ENCODE measurements at regions not wholly inside any gene's neighbourhood (a gene's known extent, or its start where the extent isn't known, plus 50 kb on each side); places are given as distances from the start of the nearest gene placed in this dataset.

DNA sequence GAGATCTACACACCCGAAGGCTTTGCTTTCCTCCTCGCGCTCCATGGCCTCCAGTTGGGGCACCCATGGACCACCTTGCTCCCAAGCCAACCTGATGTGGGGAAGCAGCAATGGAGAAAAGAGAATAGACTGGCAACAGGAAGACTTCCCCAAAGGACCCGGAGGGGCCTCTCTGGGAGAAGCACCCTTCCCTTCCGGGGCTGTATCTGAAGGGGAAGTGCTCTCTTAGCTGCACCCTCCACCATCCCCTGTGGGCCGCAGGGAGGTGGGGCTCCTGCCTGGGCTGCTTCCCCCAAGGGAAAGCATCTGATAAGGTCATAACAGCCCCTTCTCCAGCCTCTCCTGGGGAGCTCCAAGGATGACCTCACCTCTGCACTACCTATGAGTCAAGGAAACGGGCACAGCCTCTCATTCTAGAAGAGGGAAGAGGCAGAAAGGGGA, 100.2 kb downstream of the RIPK4 start:
- no peaks in the 10 kb centered on the region for H3K36me3 ChIP-seq (ENCODE audit: insufficient read depth, low read length)
- no peaks in the 10 kb centered on the region for H3K9me3 ChIP-seq (ENCODE audit: control insufficient read depth, insufficient read depth, low read length)
- peaks cover 7% of the 10 kb centered on the region; the same call in 1 of the 2 replicates for H3K4me1 ChIP-seq (ENCODE audit: insufficient read depth, low read length)
- no peak overlapping the region for H3K9ac ChIP-seq (ENCODE audit: low read depth, low read length)

GRCh38 chr21:41665766-41666595, 100.9 kb downstream of the RIPK4 start:
- no peak overlapping the region for H3K9ac ChIP-seq (ENCODE audit: low read depth, low read length)
- H3K9me3 ChIP-seq (ENCODE audit: control insufficient read depth, insufficient read depth, low read length) = no peaks in the 10 kb centered on the region
- H3K4me1 ChIP-seq (ENCODE audit: insufficient read depth, low read length) = peaks cover 7% of the 10 kb centered on the region; the same call in 1 of the 2 replicates
- H3K36me3 ChIP-seq (ENCODE audit: insufficient read depth, low read length) = no peaks in the 10 kb centered on the region

GRCh38 chr21:41664881-41665765, 101.7 kb downstream of the RIPK4 start:
- Histone ChIP-seq H3K9ac (ENCODE audit: low read depth, low read length) (no peak overlapping the region), H3K9me3 (ENCODE audit: control insufficient read depth, insufficient read depth, low read length) (no peaks in the 10 kb centered on the region), H3K36me3 (ENCODE audit: insufficient read depth, low read length) (no peaks in the 10 kb centered on the region), H3K4me1 (ENCODE audit: insufficient read depth, low read length) (peaks cover 7% of the 10 kb centered on the region; the same call in 1 of the 2 replicates)

- Histone ChIP-seq H3K9ac (ENCODE audit: low read depth, low read length) (no peak overlapping the region), H3K36me3 (ENCODE audit: insufficient read depth, low read length) (no peaks in the 10 kb centered on the region), H3K9me3 (ENCODE audit: control insufficient read depth, insufficient read depth, low read length) (no peaks in the 10 kb centered on the region), H3K4me1 (ENCODE audit: insufficient read depth, low read length) (peaks cover 7% of the 10 kb centered on the region; the same call in 1 of the 2 replicates)
These were observed 102.8 kb downstream of the RIPK4 start for GRCh38 chr21:41663805-41664788.

- Histone ChIP-seq H3K9ac (ENCODE audit: low read depth, low read length) (no peak overlapping the region), H3K9me3 (ENCODE audit: control insufficient read depth, insufficient read depth, low read length) (no peaks in the 10 kb centered on the region), H3K36me3 (ENCODE audit: insufficient read depth, low read length) (no peaks in the 10 kb centered on the region), H3K4me1 (ENCODE audit: insufficient read depth, low read length) (peaks cover 13% of the 10 kb centered on the region; the same call in 1 of the 2 replicates)
These were observed 104.1 kb downstream of the RIPK4 start for GRCh38 chr21:41662761-41663160.

GRCh38 chr21:41662161-41662560, 104.7 kb downstream of the RIPK4 start:
- peaks cover 16% of the 10 kb centered on the region; the same call in 1 of the 2 replicates for H3K4me1 ChIP-seq (ENCODE audit: insufficient read depth, low read length)
- H3K9me3 ChIP-seq (ENCODE audit: control insufficient read depth, insufficient read depth, low read length) = no peaks in the 10 kb centered on the region
- no peak overlapping the region for H3K9ac ChIP-seq (ENCODE audit: low read depth, low read length)
- H3K36me3 ChIP-seq (ENCODE audit: insufficient read depth, low read length) = no peaks in the 10 kb centered on the region

DNA sequence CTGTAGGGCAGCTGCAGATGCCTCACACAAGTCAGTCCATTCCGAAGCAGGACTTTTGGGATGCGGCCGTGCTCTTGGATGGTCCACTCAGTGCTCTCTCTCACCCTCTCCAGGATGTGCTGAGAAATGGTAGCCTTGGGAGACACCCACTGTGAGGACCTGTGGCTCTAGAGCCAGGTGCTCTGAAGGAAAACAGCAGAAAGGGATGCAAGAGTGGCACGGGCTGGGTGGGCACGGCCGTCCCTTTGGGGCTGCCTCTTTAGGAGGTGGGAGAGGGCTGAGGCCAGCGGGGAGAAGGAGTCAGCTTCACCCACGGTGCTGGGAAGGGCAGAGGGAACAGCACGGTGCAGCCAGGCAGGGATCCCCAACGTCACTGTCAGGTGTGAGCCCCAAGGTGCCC, 106.1 kb downstream of the RIPK4 start:
- Histone ChIP-seq H3K36me3 (ENCODE audit: insufficient read depth, low read length) (no peaks in the 10 kb centered on the region), H3K4me1 (ENCODE audit: insufficient read depth, low read length) (peaks cover 22% of the 10 kb centered on the region; the same call in 1 of the 2 replicates), H3K9ac (ENCODE audit: low read depth, low read length) (no peak overlapping the region), H3K9me3 (ENCODE audit: control insufficient read depth, insufficient read depth, low read length) (no peaks in the 10 kb centered on the region)

GRCh38 chr21:41659791-41660560, 106.9 kb downstream of the RIPK4 start:
- no peaks in the 10 kb centered on the region for H3K36me3 ChIP-seq (ENCODE audit: insufficient read depth, low read length)
- H3K4me1 ChIP-seq (ENCODE audit: insufficient read depth, low read length) = peaks cover 22% of the 10 kb centered on the region; the same call in 1 of the 2 replicates
- no peak overlapping the region for H3K9ac ChIP-seq (ENCODE audit: low read depth, low read length)
- H3K9me3 ChIP-seq (ENCODE audit: control insufficient read depth, insufficient read depth, low read length) = no peaks in the 10 kb centered on the region

DNA sequence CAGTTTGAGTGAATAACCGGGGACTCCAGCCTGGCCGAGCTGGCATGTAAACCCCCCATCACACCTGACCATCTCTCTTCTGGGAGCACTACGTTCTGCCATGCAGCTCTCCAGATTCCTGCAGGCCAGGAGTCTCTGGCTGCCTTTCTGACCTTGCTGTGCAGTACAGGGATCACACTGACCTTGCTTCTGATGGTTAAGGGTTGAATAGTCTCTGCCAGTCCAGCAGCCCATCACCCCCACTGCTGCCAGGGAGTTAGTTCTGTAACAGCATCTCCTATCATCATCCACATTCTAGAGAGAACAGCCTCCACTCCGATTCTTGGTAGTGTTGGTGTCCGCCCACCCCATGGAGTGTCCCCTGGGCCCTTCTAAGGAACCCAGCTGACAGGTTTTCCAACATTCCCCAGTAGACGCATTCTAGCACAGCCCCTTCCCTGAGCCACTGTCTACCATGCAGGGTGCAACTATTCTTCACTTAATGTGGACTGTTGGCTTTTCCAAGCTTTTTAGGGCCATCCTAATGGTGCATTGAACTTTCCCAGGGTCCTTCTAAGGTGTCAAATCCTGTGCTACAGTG, 109.8 kb downstream of the RIPK4 start:
- Histone ChIP-seq H3K9me3 (ENCODE audit: control insufficient read depth, insufficient read depth, low read length) (no peaks in the 10 kb centered on the region; the same call in 1 of the 2 replicates), H3K9ac (ENCODE audit: low read depth, low read length) (no peak overlapping the region), H3K4me1 (ENCODE audit: insufficient read depth, low read length) (peaks cover 15% of the 10 kb centered on the region; the same call in 1 of the 2 replicates)

DNA sequence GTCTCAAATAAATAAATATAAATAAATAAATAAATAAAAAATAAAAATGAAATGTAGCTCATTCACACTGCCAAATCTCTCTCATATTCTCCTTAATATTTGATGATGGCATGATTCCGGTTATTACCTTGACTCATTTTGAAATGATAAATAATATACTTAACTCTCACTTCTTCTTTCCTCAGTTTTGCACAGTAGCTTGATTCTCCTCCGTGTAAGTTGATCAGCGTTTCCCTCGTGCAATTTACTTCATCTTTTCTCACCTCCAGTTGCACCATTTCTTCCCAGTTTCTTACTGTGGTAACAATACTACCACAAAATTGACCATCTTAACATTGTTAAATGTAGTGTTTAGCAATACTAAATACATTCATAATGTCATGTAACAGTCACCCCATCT, 111.6 kb downstream of the RIPK4 start:
- Histone ChIP-seq H3K9ac (ENCODE audit: low read depth, low read length) (no peak overlapping the region), H3K9me3 (ENCODE audit: control insufficient read depth, insufficient read depth, low read length) (no peaks in the 10 kb centered on the region; the same call in 1 of the 2 replicates), H3K4me1 (ENCODE audit: insufficient read depth, low read length) (peaks cover 15% of the 10 kb centered on the region; the same call in 1 of the 2 replicates), H3K36me3 (ENCODE audit: insufficient read depth, low read length) (no peaks in the 10 kb centered on the region)

More for the DNA sequence above, 109.8 kb downstream of the RIPK4 start:
- H3K36me3 ChIP-seq (ENCODE audit: insufficient read depth, low read length) = no peaks in the 10 kb centered on the region

GRCh38 chr21:41653954-41654491, 112.8 kb downstream of the RIPK4 start:
- Histone ChIP-seq H3K36me3 (ENCODE audit: insufficient read depth, low read length) (no peaks in the 10 kb centered on the region), H3K4me1 (ENCODE audit: insufficient read depth, low read length) (peaks cover 15% of the 10 kb centered on the region; the same call in 1 of the 2 replicates), H3K9ac (ENCODE audit: low read depth, low read length) (no peak overlapping the region), H3K9me3 (ENCODE audit: control insufficient read depth, insufficient read depth, low read length) (no peaks in the 10 kb centered on the region; the same call in 1 of the 2 replicates)

DNA sequence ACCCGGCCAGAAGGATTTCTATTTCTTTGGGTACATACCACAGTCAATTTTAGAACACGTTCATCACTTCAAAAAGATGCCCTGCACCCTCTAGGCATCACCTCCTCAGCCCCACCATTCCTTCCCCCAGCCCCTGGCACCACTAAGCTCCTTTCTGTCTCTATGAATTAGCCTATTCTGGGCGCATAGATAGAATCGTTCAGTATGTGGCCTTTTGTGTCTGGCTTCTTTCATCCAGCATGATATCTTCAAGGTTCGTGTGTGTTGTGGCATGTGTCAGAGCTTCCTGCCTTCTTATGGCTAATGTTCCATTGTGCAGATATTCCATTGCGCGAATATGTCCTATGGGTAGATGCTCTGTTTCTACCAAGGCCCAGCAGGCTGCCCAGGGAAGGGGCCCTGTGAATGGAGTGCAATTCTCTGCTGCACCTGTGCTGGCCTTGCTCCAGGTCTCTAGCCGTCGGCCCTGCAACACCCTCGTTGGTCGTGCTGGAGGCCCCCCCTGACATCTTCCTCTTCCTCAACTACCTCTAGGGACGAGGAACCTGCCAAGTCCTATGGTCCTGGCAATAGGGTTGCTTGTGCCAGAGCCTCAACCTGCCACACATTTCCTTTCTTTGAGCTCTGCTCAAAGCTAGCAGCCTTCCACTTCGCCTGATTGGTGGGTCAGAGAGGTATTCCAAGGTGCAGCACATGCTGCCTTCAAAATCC, 113.5 kb downstream of the RIPK4 start:
- Histone ChIP-seq H3K4me1 (ENCODE audit: insufficient read depth, low read length) (peaks cover 14% of the 10 kb centered on the region; the same call in 1 of the 2 replicates), H3K9ac (ENCODE audit: low read depth, low read length) (no peak overlapping the region), H3K36me3 (ENCODE audit: insufficient read depth, low read length) (no peaks in the 10 kb centered on the region), H3K9me3 (ENCODE audit: control insufficient read depth, insufficient read depth, low read length) (no peaks in the 10 kb centered on the region; the same call in 1 of the 2 replicates)

Data from ES-I3 (cell line).